Mucosa of descending colon (tissue), 3 donors: ENCODE measurements at regions not wholly inside any gene's neighbourhood (a gene's known extent, or its start where the extent isn't known, plus 50 kb on each side); places are given as distances from the start of the nearest gene placed in this dataset.

Experiments
- ATAC-seq: fragments of 200-7000 bp; cut with Tn5 transposase; one replicate; pipeline ENCODE4 v1.9.1; 2020; ENCODE audit warnings: mild to moderate bottlenecking, moderate library complexity
- DNase-seq, 3 donors: peaks; one replicate each; pipeline ENCODE4 v3.0.0-alpha.2; 2020
- H3K36me3 ChIP-seq: fragments of 200-600 bp; one replicate; pipeline ENCODE4 v1.8.0; 2021; ENCODE audit warnings: low read depth, mild to moderate bottlenecking
- H3K4me1 ChIP-seq: fragments of 200-600 bp; one replicate; pipeline ENCODE4 v1.8.0; 2021; ENCODE audit warnings: low read depth, mild to moderate bottlenecking
- H3K4me3 ChIP-seq: fragments of 200-600 bp; one replicate; pipeline ENCODE4 v1.8.0; 2021; ENCODE audit warnings: mild to moderate bottlenecking
- H3K9me3 ChIP-seq: fragments of 200-600 bp; one replicate; pipeline ENCODE4 v1.8.0; 2021; ENCODE audit warnings: mild to moderate bottlenecking
- intact Hi-C, 2 donors: fragments of 100-400 bp; cut with DNase I in 1 of 2; cut with micrococcal nuclease in 1 of 2; formaldehyde crosslinking; loops; one replicate each; pipeline versions ENCODE4 v1.11.0 to v1.11.1; 2022; cut with DNase I, micrococcal nuclease
- TF ChIP-seq, protein P1 (sequence below): fragments of 200-600 bp; IDR thresholded peaks from one replicate; pipeline ENCODE4 v1.8.0; 2022; ENCODE audit warnings: antibody characterized with exemption, mild to moderate bottlenecking
- donor health status: DM: no; HTN: no; CAD: no; lungs with moderate emphysema.
- donor health status: DM: no; HTN: no; CAD: no.
- donor health status: DM: no; HTN: yes; CAD: no.

DNA sequence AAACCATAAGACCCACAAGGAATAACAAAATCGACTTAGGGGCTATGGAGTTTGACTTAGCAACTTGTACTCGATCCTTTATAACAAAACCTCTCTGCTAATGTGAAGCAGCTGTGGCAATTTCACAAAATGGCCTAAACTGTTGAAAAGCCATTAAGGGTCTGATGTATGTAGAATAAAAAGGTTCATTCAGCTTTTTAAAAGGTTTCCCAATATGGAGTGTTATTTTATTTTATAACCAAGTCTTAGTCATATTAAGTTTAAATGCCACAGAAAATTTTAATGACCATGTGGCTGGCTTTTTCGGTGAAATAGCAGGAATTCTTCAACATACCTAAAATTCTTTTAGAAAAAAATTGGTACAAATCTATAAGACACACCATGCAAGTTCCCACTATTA, 291.8 kb upstream of the HAND2 start:
- Histone ChIP-seq H3K9me3 (no peaks in the 10 kb centered on the region), H3K36me3 (no peaks in the 10 kb centered on the region), H3K4me3 (no peak overlapping the region), H3K4me1 (no peaks in the 10 kb centered on the region)
- ATAC-seq (no peak), DNase-seq (no peak)
- intact Hi-C loops = no loop called here
- TF ChIP-seq, protein P1, sequence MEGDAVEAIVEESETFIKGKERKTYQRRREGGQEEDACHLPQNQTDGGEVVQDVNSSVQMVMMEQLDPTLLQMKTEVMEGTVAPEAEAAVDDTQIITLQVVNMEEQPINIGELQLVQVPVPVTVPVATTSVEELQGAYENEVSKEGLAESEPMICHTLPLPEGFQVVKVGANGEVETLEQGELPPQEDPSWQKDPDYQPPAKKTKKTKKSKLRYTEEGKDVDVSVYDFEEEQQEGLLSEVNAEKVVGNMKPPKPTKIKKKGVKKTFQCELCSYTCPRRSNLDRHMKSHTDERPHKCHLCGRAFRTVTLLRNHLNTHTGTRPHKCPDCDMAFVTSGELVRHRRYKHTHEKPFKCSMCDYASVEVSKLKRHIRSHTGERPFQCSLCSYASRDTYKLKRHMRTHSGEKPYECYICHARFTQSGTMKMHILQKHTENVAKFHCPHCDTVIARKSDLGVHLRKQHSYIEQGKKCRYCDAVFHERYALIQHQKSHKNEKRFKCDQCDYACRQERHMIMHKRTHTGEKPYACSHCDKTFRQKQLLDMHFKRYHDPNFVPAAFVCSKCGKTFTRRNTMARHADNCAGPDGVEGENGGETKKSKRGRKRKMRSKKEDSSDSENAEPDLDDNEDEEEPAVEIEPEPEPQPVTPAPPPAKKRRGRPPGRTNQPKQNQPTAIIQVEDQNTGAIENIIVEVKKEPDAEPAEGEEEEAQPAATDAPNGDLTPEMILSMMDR = no peak

DNA sequence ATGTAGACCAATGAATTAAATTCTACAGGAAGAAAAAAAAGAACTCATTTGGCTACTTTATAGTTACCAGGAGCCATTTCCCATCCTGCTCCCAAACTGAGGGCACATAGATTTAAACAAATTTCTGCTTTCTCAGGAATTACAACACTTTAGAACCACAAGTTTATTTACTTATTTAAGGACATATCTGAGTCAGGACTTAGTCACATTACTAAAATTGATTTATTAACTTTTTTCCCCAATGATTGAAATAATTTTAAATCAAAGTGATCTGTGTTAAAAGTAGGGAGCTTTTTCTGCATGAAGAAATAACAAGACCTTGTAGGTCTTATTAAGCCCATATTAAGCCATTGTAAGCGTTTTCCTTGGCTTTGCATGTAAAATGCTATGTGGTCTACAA, 291.0 kb upstream of the HAND2 start:
- ATAC-seq = no peak
- TF ChIP-seq, protein P1 = no peak
- Histone ChIP-seq H3K4me1 (no peaks in the 10 kb centered on the region), H3K36me3 (no peaks in the 10 kb centered on the region), H3K4me3 (no peak overlapping the region), H3K9me3 (no peaks in the 10 kb centered on the region)
- no peak for DNase-seq
- intact Hi-C loops = no loop called here

DNA sequence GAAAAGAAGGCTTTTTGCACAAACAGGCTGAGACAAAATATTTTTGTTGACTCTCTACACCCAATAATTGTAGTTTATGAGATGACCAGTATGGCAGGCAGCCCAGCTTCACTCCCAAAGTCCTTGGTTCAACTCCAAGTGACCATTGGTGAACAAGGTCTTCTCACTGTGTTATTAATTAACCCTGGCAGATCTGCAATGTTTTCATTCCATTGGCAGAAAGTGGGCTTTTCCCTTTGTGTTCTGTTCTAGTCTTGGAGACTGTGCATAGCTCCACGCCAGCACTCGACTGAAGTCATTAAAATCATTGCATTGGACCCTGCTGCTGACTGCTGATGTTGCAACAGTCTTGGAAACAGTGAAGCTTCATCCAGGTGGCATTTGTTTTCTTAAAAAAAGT, 277.3 kb upstream of the HAND2 start:
- H3K4me1 ChIP-seq = no peaks in the 10 kb centered on the region
- intact Hi-C loops = no loop called here
- TF ChIP-seq, protein P1 = no peak
- peak in 1 of 3 donors; percentile 22 for DNase-seq
- no peaks in the 10 kb centered on the region for H3K36me3 ChIP-seq
- peak; percentile 15 for ATAC-seq
- no peaks in the 10 kb centered on the region for H3K9me3 ChIP-seq
- H3K4me3 ChIP-seq = no peak overlapping the region

DNA sequence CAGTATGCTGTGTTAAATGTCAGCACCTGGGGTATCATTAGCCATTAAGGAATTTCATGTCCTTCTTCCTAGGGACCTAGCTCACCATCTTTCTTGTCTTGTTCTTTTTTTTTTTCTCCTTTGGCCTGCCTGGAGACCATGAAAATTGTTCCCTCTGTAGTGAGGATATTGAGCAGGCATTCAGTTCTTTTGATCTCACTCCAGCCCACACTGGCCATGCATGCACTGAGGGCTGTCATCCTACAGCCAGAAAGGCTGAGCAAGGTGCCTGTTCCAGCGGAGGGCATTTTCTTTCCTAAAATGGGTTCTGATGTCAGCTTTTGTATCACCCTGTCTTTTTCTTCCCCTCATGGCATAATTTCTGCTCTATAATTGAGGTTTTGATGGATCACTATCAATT, 275.9 kb upstream of the HAND2 start:
- Histone ChIP-seq H3K9me3 (no peaks in the 10 kb centered on the region), H3K36me3 (no peaks in the 10 kb centered on the region), H3K4me1 (no peaks in the 10 kb centered on the region), H3K4me3 (no peak overlapping the region)
- no peak for DNase-seq
- TF ChIP-seq, protein P1 = no peak
- intact Hi-C loops = no loop called here
- ATAC-seq = no peak

DNA sequence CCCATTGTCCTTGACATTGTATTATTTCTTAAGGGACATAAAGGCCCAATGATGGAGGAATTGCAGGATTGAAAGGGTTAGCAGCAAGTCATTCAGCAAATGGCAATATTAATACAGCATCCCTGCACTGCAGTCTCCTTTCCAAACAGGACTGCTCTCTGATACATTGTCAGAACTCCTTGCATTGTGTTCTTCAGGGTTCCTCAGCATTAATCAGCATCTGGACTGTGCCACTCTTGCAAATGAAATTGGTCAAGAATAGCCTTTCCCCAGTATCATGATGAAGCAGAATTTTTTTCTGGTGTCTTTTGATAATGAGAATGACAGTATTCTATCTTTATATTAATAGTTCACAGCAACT, 272.6 kb upstream of the HAND2 start:
- intact Hi-C loops = no loop called here
- H3K9me3 ChIP-seq = no peaks in the 10 kb centered on the region
- ATAC-seq (no peak), DNase-seq (no peak)
- H3K4me3 ChIP-seq = no peak overlapping the region
- no peaks in the 10 kb centered on the region for H3K4me1 ChIP-seq
- no peaks in the 10 kb centered on the region for H3K36me3 ChIP-seq
- TF ChIP-seq, protein P1 = no peak
